HG03095 (cell line): ENCODE measurements at regions not wholly inside any gene's neighbourhood (a gene's known extent, or its start where the extent isn't known, plus 50 kb on each side); places are given as distances from the start of the nearest gene placed in this dataset.

Source experiments
- ATAC-seq: cut with Tn5 transposase; IDR thresholded peaks from one replicate; pipeline ENCODE4 v1.9.1; 2021; ENCODE audit warnings: moderate library complexity; ENCODE audit not compliant: unreplicated experiment

DNA sequence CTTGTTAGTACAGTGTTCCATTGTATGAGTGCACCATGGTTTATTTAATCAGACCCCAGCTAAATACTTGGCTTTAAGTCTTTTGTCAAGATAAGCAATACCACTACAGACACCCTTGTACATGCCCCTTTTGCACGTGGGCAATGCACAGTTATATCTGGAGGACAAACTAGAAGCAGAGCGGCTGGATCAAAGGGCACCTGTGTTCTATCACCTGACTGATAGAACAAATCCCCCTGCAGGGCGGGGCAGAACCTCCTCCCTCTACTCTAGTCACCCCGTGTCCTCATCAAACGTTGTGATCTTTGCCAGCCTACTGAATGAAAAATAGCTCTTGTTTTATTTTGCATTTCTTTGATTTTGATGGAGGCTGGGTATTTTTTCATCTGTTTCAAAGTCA lies 314.9 kb downstream of the TLE3 start:
- no peak for ATAC-seq

DNA sequence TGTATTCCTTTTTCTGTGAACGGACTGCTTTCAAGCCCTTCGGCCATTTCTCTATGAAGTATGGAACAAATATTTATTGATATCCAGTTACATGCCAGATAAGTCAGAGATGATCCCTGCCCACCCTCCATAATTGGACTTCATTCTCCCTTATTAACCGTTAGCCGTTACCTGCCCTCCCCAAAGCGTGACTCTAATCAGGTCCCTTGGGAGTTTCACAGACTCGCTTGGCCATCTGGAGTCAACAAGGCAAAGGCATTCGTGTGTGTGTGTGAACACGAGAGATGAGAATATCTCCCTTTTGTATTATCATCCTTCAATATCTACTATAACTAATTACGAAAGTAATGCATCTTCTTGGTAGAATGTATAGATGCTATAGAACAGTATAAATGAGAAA lies 314.5 kb downstream of the TLE3 start:
- no peak for ATAC-seq

DNA sequence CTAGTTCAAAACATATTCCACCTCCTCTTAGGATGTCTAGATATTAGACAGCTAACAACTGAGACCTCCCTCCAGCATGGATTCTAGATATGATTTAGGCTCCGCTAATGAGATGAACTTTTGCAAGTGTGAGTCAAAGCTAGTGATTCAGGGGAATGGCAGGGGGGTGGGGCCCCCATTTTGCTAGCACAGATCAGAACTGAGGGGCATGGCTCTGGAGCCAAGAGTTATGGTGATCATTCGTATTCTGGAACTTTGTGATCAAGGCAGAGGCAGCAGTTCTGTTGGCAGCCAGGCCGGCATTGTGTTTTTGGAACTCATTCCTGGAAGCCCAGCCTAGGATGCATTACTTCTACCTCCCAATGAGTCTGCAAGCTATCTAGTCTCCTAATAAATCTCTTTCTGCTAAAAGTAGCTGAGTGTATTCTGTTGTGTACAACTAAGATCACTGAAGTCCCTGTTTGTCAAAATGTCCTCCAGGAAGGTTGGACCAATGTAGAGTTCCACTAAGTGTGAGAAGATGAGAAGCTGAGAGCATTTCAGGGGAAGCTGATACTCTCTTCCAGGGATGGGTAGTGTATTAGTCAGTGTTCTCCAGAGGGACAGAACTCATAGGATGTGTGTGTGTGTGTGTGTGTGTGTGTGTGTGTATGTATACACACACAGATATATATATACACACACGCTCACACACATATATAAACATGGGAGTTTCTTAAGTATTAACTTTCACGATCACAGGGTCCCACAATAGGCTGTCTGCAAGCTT lies 312.7 kb downstream of the TLE3 start:
- no peak for ATAC-seq

DNA sequence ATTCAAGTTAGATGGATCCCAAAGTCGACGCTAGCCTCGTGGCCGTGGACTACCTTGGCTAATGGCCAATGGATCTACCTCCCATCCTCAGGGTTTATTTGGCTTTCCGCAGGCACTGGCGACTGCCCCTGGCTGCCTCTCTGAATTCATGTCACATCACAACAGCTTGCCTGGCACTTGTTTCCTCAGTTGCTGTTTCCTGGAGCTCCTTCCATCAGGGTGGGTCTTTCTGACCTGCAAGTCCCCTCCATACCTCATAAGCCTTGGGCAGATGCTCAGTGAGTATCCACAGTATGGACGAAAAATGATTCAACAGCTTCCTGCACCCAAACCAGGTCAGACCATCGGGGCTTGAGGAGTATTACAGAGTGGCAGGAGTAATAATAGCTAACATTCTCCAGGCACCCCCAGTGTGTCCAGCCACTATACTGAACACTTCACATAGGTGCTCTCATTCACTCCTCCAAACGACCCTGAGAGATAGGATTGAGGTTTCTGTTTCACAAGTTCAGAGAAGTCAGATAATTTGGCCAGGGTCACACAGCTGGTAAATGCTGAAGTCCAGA lies 311.5 kb downstream of the TLE3 start:
- ATAC-seq: no peak

DNA sequence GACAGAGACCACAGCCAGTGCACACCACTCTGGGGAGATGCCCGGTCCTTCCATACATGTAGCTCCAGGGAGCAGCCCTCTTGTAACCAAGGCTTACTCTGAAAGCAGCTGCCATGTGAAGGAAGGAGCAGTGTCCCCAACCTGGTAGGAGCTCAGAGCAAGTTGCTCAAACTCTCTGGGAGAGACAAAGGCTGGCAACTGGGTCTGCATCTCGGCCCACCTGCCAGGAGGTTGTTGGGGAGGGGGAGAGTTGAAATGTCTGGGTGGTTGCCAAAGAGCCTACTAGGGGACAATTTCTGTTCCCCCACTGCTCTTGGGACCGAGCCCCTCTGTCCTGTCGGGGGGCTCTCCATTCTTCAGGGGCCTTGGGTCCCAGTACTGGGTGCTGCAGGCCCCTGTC lies 309.9 kb downstream of the TLE3 start:
- ATAC-seq: no peak

DNA sequence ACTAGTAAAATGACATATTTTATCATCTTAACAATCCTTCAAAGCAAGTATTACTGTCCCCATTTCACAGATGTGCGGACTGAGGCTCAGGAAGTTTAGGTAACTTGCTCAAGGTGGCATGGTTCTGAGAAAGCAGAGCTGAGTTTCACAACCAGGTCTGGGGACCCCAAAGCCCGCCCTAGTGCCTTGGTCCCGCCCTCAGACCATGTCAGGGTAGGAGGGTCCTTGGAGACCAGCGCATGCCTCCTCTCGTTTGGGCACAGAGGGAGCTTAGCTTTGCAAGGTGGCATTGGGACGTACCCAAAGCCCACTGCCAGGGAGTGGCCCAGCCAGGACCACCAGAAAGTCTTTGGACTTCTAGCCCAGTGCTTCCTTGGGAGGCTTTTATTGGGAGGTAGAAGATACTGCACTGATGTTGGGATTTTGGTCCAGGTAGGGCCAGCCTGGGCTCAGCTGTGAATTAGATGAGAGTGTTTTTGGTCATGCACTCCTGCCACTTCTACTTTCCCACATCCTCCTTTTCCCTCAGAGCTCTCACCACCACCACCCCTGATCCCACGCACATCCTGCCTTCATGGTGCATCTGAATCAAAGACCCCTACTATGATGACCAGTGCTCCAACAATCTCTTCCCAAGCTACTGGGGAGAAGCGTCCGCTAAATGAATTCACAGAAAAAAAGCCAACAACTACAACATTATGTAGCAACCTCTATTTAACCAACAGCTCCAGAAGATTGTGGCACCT lies 307.9 kb downstream of the TLE3 start:
- no peak for ATAC-seq

DNA sequence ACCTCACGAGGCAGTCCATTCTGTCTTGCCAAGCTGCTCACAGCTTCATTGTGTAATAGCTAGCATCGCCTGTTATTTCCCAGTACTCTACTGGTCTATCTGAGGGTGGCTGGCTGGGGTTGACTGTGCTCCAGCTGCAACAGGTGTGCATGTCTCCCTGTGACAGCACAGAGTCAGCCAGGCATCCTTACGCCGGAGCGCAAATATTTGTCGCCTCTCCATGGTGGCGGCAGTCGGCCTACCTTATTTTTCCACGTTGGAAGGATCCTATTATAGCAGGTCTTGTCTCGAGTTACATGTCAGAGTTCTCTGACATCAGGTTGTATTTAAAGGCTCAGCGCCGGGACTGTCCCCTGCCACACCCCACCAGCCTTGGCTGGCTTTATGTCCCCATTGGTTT lies 307.1 kb downstream of the TLE3 start:
- ATAC-seq: no peak

DNA sequence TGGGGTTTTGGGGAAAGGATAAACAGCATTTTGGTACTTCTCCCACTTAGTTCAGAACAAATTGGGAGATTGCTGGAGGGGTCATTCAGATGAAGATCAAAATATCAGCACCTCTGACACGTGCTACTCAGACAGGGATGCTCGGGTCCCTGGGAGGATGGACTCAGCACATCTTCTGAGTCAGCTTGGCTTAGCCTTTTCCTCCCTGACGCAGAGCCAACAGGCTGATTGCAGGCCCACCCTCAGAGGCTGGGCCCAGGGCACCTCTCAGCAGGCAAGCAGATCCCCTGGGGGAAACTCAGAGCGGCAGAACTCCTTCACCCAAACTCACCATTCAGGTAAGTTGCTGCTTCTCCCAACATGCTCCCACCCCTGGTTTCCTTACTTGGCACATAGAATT lies 304.9 kb downstream of the TLE3 start:
- ATAC-seq: no peak

DNA sequence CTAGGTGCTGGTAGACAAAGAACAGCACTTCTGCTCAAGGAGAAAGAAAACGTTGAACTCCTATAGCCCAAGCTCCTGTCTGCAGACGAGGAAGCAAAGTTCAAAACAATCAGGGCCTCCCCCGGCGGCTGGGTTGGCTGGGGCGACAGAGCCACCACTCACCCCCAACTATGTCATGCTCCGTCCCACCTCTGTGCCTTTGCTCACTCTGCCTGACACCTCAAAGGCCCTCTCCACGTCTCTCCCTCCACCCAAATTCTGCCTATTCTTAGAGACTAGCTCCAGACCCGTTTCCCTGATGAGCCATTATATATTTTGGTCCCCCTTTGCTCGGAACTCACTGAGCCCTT lies 304.3 kb downstream of the TLE3 start:
- ATAC-seq: no peak

DNA sequence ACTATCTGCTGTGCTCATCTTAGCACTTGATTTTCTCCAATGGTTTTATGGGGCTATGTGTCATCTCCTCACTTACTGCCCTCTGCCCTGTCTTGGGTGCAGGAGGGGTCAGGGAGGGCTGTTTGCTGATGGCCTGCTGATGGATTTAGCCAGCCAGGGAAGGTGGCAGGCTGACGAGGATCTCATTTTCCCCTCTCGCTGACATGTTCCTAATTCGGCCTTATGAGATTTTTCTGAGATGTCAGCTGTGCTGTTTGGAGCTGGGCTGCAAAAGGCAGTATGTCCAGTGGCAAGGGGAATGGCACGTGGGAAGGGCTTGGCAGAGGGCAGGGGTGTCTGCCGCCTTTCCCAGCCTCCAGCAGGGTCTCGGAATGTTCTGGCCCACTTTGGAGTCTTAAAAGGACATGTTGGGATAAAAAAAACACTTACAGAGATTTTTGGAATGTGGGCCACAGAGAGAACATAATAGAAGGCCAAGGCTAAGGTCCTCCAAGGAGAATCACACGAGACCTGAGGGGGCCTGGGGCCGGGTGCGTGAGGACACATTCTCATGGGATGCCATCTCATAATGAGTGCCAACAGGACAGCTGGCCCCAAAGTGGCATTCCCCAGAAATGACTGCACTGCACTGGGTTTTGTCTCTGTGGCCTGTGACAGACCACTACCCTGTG lies 303.8 kb downstream of the TLE3 start:
- no peak for ATAC-seq

DNA sequence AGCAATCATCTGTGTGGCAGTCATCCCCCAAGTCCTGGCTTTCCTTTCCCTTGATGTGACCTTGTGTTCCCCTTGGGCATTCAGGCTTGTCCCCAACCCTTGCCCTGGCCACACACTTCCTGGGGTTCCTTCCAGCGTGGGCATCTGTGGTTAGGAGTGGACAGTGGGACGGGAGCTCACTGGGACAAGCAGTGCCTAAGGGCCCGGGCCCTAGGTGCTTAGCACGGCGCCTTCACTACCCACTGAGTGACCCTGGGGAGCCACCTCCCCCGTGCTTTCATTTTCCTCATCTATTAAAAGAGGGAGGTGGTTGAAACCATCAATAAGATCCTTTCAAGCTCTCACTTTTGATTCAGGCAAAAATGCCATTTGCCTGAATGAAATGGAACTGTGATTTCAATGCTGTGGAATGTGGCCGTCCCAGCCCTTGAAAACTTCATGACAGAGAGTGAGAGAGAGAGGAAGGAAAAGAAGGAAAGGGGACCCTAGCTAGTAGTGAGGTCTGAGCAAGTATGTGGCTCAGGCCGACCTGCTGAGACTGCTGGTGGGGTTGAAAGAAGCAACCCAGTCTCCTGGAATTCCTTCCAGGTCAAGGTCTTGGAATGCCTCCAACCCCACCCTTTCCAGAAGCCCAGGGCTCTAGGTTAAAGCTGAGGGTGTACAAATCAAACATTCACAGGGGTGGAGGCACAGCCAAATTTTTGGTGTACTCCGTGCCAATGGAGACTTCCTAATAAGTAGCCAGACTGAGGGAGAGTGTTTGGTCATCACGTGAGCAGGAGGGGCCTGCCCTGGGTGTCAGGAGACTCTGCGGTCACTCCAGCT lies 302.9 kb downstream of the TLE3 start:
- no peak for ATAC-seq

DNA sequence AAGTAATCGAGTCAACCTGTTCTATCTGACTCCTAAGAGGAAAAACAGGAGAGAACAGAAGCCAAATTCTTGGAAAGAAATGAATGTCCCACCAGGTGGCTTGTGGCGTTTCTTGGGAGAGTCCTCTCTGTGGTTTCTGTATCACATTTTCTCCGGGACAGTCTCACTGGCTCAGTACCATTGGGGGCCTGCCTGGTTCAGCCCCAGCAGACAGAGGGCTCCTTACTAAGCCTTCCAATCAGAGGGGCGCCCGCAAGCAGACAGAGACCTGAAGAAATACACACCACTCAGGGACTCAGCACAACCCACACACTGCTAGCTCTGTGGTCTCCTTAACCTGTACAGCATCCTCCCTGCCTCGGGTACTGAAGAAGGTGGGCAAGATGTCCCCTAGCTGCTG lies 302.1 kb downstream of the TLE3 start:
- no peak for ATAC-seq

DNA sequence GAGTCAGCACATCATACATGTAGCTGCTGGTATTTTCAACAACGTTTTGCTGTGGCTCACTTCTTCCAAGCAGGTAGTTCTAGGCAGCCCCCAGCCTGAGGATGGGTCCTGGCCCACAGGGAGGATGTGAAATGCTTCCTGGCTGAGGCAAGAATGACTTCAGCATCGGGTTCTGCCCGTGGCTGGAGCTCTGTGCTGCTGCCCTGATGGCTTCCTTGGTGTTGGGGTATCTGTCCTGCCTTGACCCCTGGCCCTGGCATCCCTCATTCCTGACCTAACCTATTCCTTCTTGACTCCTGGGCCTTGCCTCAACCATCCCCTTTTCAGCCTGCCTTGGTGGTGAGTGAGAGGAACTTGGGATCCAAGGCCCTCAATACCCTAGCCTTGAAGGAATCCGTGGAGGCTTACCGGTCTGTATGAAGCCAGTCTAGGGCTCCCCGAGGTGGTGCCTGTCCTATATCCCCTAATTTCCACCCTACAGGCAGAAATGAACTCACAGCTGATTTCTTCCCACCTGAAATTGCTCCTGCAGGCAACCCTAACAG lies 300.6 kb downstream of the TLE3 start:
- no peak for ATAC-seq

DNA sequence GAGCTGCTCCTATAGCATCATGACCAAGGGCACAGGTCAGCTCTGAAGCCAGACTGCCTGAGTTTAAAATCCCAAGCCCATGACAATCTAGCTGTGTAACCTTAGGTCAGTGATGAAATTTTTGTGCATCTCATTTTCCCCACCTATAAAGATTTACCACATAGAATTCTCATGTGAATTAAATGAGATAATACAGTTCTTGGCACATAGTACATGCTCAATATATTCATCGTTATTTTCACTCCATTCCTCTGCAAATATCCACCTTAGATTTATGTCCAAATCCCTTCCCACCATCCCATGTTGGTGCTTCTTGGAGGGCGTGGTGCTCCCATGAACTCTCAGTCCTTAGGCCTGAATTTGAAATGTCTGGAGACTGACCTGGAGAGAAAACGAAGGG lies 300.1 kb downstream of the TLE3 start:
- no peak for ATAC-seq

DNA sequence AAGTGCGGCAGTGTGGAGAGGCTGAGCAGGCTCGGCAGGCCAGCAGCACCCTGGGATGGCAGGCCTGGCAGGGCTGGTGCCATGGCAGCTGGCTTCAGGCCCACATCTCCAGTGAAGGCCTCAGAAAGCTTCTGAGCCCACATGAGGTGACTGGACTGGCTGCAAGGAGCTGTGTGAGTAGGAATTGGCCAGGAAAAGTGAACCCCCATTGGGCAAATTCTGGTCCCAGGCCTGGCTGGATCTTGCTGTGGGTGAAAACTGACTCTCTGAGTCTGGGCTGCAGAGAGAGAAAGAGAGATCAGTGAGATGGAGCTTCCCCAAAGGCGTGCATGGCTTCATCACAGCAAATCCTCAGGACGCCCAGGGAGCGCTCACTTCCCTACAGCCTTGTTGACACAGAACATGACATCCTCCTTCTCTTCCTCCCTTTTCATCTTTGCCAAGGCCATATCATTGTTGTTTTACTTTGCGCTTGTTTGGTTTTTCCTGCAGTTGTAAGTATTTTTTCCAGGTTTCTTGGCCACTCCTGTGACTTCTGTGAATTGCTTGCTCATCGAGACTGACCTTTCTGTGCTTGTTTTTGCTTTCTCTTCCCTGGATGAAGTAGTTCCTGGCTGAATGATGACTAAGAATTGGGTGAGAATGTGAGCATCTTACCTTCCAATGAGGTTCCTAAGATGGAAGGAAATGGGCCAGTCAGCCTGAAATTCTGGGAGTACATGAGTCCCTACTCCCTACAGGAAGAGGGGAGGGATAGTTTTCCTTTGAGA lies 299.1 kb downstream of the TLE3 start:
- ATAC-seq: no peak

DNA sequence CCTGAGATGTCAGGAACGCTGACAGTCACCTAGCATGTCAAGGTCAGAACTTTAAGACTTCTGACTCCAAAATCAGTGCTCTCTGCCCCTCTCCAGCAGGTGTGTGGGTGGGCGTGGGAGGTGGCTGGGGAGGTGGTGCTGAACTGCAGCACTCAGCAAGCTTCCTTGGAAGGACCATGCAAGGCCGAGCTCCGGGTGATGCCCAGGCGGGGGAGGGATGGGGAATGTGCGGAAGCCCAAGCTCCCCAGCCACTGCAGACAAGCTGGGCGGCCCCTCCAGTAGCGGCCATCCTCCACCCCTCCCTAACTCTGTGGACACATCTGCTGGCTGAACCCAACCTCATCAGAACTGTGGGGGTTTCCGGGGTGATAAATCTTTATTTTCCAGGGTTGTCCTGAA lies 296.6 kb downstream of the TLE3 start:
- ATAC-seq: no peak

DNA sequence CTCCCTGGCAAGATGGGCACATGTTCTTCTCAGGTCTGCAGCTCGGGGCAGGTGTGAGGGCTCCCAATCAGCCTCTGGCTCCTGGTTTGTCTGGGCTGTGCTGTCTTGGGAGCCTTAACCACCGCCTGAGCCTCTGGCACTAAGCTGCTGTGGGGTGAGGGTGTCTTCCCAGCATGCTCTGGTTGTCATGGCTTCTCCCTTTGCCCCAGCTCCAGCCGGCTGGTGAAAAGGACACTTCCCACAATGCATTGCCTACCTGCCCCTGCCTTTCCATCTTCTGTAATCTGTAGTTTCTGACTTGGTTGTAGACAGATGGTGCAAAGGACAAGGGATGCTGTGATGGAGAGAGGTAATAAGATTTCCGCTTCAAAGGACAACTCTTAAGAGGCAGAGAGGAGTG lies 295.3 kb downstream of the TLE3 start:
- ATAC-seq: no peak

DNA sequence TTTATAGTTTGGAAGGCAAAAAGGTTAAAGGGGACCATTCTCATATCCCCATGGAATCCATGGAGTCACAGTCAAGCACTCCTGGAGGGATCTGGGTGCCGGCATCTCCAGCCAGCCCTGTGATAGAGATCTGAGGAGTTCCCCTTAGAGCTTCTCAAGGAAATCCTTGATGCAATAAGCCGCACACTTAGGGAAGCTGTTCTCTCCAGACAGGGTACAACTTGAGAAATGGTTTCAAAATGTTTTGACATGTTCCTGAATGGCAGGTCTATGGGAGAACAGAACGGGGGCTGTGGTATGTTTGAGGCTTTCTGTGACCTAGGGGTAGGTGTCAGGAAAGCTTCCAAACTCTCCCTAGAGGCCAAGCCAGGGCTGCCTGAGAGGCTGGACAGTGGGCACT lies 292.9 kb downstream of the TLE3 start:
- no peak for ATAC-seq

DNA sequence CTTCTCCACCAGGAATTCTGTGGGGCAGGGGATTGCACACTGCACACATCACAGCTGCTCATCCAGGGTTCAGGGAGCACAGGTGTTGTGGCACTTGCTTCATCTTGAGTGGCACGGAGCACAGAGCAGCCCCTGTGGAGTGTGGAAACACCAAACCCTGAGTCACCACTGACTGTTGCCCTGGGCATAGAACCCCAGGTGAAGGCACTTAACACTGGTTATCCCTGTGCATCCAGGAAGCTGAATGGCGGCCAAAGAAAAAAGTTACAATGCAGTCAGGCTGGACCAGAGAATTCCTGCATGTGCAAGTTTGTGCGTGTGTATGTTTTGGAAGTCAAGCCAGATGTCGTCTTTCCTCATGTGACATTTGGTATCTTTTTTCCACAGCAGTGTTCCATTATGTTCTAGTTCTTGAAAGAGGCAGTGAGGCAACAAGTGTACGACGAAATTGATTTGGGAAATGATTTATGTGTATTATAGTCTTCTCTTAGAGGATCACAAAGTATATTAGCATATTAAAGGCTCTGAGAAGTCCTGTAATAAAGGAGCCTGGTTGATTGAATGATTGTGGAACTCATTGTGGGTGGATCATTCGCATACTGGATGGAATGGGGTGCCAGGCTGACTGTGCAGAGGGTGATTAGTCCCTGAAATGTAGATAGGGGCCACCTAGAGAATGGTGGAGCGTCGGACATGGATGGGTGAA lies 292.3 kb downstream of the TLE3 start:
- no peak for ATAC-seq
